Heart right ventricle (tissue), 16 donors: ENCODE measurements at regions not wholly inside any gene's neighbourhood (a gene's known extent, or its start where the extent isn't known, plus 50 kb on each side); places are given as distances from the start of the nearest gene placed in this dataset.
"Not testable (repeated sequence)": the region's sequence is repeated elsewhere in the genome, so short reads cannot be mapped to it uniquely, and the experiment has no call there.

Experiments
- ATAC-seq, 8 donors: fragments of 200-7000 bp; cut with Tn5 transposase; one replicate each; pipeline ENCODE4 v1.9.1; 2020; ENCODE audit warnings: mild to moderate bottlenecking in 8 of 8, moderate library complexity in 8 of 8, moderate number of reproducible peaks in 1 of 8
- DNase-seq, 2 donors: peaks; one replicate each; pipeline ENCODE4 v3.0.0-alpha.2; 2020
- H3K27ac ChIP-seq, 10 donors: fragments of 200-600 bp; sonication (generic) in 2 of 10; one replicate each; pipeline versions ENCODE4 v1.5.0 to v1.8.0; 2020 to 2022; ENCODE audit warnings: mild to moderate bottlenecking in 3 of 10
- H3K27me3 ChIP-seq, 7 donors: fragments of 200-600 bp; one replicate each; pipeline ENCODE4 v1.8.0; 2021 to 2022; ENCODE audit warnings: mild to moderate bottlenecking in 2 of 7
- H3K36me3 ChIP-seq, 9 donors: fragments of 200-600 bp; sonication (generic) in 1 of 9; one replicate each; pipeline versions ENCODE4 v1.5.0 to v1.8.0; 2020 to 2022; ENCODE audit warnings: mild to moderate bottlenecking in 2 of 9
- H3K4me1 ChIP-seq, 9 donors: fragments of 200-600 bp; sonication (generic) in 1 of 9; one replicate each; pipeline versions ENCODE4 v1.5.0 to v1.8.0; 2020 to 2022; ENCODE audit warnings: mild to moderate bottlenecking in 4 of 9
- H3K4me3 ChIP-seq, 10 donors: fragments of 200-600 bp; sonication (generic) in 2 of 10; one replicate each; pipeline versions ENCODE4 v1.5.0 to v1.8.0; 2020 to 2022; ENCODE audit warnings: mild to moderate bottlenecking in 7 of 10, moderate library complexity in 2 of 10
- H3K9me3 ChIP-seq, 11 donors: fragments of 200-600 bp in 10 of 11; sonication (generic) in 2 of 11; one replicate each; pipeline versions ENCODE4 v1.5.0 to v1.8.0; 2013 to 2022; ENCODE audit warnings: mild to moderate bottlenecking in 2 of 11, control low read depth in 1 of 11, moderate library complexity in 1 of 11
- CTCF ChIP-seq, 9 donors: fragments of 200-600 bp; sonication (generic) in 2 of 9; IDR thresholded peaks; one replicate each; pipeline versions ENCODE4 v1.5.0 to v1.8.0; 2021 to 2022; ENCODE audit warnings: antibody characterized with exemption in 9 of 9, mild to moderate bottlenecking in 5 of 9, moderate library complexity in 1 of 9
- WGBS, 2 donors: extraction: QIAGEN DNeasy Blood & Tissue Kit; methylation state at CpG; one replicate each; pipeline ENCODE4 v1.1.7; 2013; ENCODE audit warnings: inconsistent platforms in 1 of 2; 5-methylcytosine and 5-hydroxymethylcytosine counted together
- intact Hi-C, 10 donors: fragments of 100-400 bp; cut with DNase I; formaldehyde crosslinking; loops; one replicate each; pipeline versions ENCODE4 v1.11.1 to v1.14.2; 2022
- donor health status: Arrhythmogenic right ventricular cardiomyopathy.
- donor health status: ischemic (EF 13 %, LVEDD 7.1; RV severe dilation, severe dysfunction).
- donor health status: healthy with polysubstance abuse.
- donor health status: DM: no; HTN: yes; CAD: no.
- donor health status: DM: no; HTN: no; CAD: no.
- donor health status: ischemic (EF 25% LVEDD 6.9; RV normal size, moderate dysfunction).
- donor health status: ischemic (EF 25% LVEDD 5.7; RV mildly dilated, moderate dysfunction).
- donor health status: healthy.
- donor health status: DM: yes; HTN: yes; CAD: no.
- donor health status: Ischemic cardiomyopathy.
- donor health status: ischemic (EF 35%, LVEDD 5.7; RV mildly dilated, moderate dysfunction).
- donor health status: nonischemic (EF 11% LVEDD 7.7; RV severe dilation, severe dysfunction).
- donor health status: DM: yes; HTN: yes; CAD: no.
- donor health status: PGD.
- donor health status: ischemic (EF 29% LVEDD 5.4; RV normal size, mild dysfunction).
- donor health status: nonischemic (EF 23%, LVEDD 6.1; RV moderate dilation, normal function).

GRCh38 chr6:94733066-94733465 lies 844.3 kb upstream of the MANEA start:
- DNase-seq (no peak), ATAC-seq (no peak)
- Histone ChIP-seq H3K4me3 (no peak overlapping the region), H3K27me3 (no peaks in the 10 kb centered on the region), H3K36me3 (no peaks in the 10 kb centered on the region), H3K4me1 (no peaks in the 10 kb centered on the region), H3K27ac (no peak overlapping the region), H3K9me3 (peaks cover 0 to 6% (median 0%) of the 10 kb centered on the region in 11 donors)
- TF ChIP-seq CTCF (IDR thresholded peaks at IDR 0.05): no peak
- intact Hi-C loops: no loop called here
- WGBS, 2 donors: 85 to 90% methylated on average over 7 of the region's 7 CpGs

- no peak for TF ChIP-seq CTCF (IDR thresholded peaks at IDR 0.05)
- Histone ChIP-seq H3K36me3 (no peaks in the 10 kb centered on the region), H3K4me3 (no peak overlapping the region), H3K4me1 (no peaks in the 10 kb centered on the region), H3K27ac (no peak overlapping the region), H3K27me3 (no peaks in the 10 kb centered on the region), H3K9me3 (peaks cover 0 to 30% (median 8%) of the 10 kb centered on the region in 11 donors)
- intact Hi-C loops: no loop called here
- ATAC-seq: no peak
- DNase-seq: no peak
Measured at GRCh38 chr6:94727710-94728109, 849.6 kb upstream of the MANEA start.

- TF ChIP-seq CTCF (IDR thresholded peaks at IDR 0.05): no peak
- ATAC-seq (no peak), DNase-seq (no peak)
- 62 to 73% methylated on average over 2 of the region's 2 CpGs for WGBS, 2 donors
- Histone ChIP-seq H3K4me1 (no peaks in the 10 kb centered on the region), H3K4me3 (no peak overlapping the region), H3K27me3 (no peaks in the 10 kb centered on the region), H3K9me3 (peaks cover 0 to 18% (median 0%) of the 10 kb centered on the region in 11 donors), H3K27ac (no peak overlapping the region), H3K36me3 (no peaks in the 10 kb centered on the region)
- intact Hi-C loops: no loop called here
Measured at GRCh38 chr6:94721459-94721858, 855.9 kb upstream of the MANEA start.

GRCh38 chr6:94713446-94713845 lies 863.9 kb upstream of the MANEA start:
- Histone ChIP-seq H3K27ac (no peak overlapping the region), H3K4me1 (no peaks in the 10 kb centered on the region), H3K4me3 (no peak overlapping the region), H3K27me3 (no peaks in the 10 kb centered on the region), H3K36me3 (no peaks in the 10 kb centered on the region), H3K9me3 (peaks cover 0 to 6% (median 0%) of the 10 kb centered on the region in 11 donors)
- intact Hi-C loops: no loop called here
- no peak for DNase-seq
- 31 to 32% methylated on average over 1 of the region's 1 CpG for WGBS, 2 donors
- no peak for TF ChIP-seq CTCF (IDR thresholded peaks at IDR 0.05)
- no peak for ATAC-seq

GRCh38 chr6:94698773-94699172 lies 878.6 kb upstream of the MANEA start:
- ATAC-seq (no peak), DNase-seq (no peak)
- WGBS, 2 donors: 70% methylated on average over 1 of the region's 1 CpG
- Histone ChIP-seq H3K36me3 (no peaks in the 10 kb centered on the region), H3K4me3 (no peak overlapping the region), H3K27ac (no peak overlapping the region), H3K4me1 (no peaks in the 10 kb centered on the region), H3K9me3 (peaks cover 0 to 2% (median 0%) of the 10 kb centered on the region in 11 donors), H3K27me3 (no peaks in the 10 kb centered on the region)
- intact Hi-C loops: no loop called here
- TF ChIP-seq CTCF (IDR thresholded peaks at IDR 0.05): no peak

- intact Hi-C loops, H3K4me3 ChIP-seq, H3K4me1 ChIP-seq, H3K36me3 ChIP-seq, H3K27me3 ChIP-seq, ATAC-seq, DNase-seq, H3K9me3 ChIP-seq, H3K27ac ChIP-seq: not testable (repeated sequence)
- WGBS, 2 donors: 91 to 95% methylated on average over 6 of the region's 6 CpGs
Measured at GRCh38 chr6:94687255-94687654, 890.1 kb upstream of the MANEA start.
